ENCODE measurements at regions not wholly inside any gene's neighbourhood (a gene's known extent, or its start where the extent isn't known, plus 50 kb on each side); places are given as distances from the start of the nearest gene placed in this dataset.
"Not testable (repeated sequence)": the region's sequence is repeated elsewhere in the genome, so short reads cannot be mapped to it uniquely, and the experiment has no call there.

GRCh38 chr3:99294092-99294491 is 344.3 kb upstream of the COL8A1 start:
- not testable (repeated sequence) for DNase-seq

- DNase-seq, result no peak
These were observed 350.5 kb upstream of the COL8A1 start for GRCh38 chr3:99287876-99288275.

GRCh38 chr3:99286266-99286845 is 352.0 kb upstream of the COL8A1 start:
- no peak for DNase-seq

- no peak for DNase-seq
These were observed 368.3 kb upstream of the DCBLD2 start for GRCh38 chr3:99269606-99270351.

- DNase-seq, result no peak
These were observed 355.3 kb upstream of the DCBLD2 start for GRCh38 chr3:99256788-99257187.

- no peak for DNase-seq
These were observed 352.5 kb upstream of the DCBLD2 start for GRCh38 chr3:99253963-99254355.

- DNase-seq, result no peak
These were observed 349.4 kb upstream of the DCBLD2 start for GRCh38 chr3:99250821-99251355.

GRCh38 chr3:99250272-99250671 is 348.8 kb upstream of the DCBLD2 start:
- DNase-seq, result no peak

- no peak for DNase-seq
These were observed 348.1 kb upstream of the DCBLD2 start for GRCh38 chr3:99249627-99250026.

GRCh38 chr3:99248913-99249312 is 347.4 kb upstream of the DCBLD2 start:
- no peak for DNase-seq

GRCh38 chr3:99248130-99248529 is 346.6 kb upstream of the DCBLD2 start:
- DNase-seq, result no peak

- DNase-seq, result no peak
These were observed 344.6 kb upstream of the DCBLD2 start for GRCh38 chr3:99246010-99246654.

- no peak for DNase-seq
These were observed 340.8 kb upstream of the DCBLD2 start for GRCh38 chr3:99242271-99242670.

GRCh38 chr3:99240700-99241099 is 339.2 kb upstream of the DCBLD2 start:
- no peak for DNase-seq

GRCh38 chr3:99236576-99236975 is 335.1 kb upstream of the DCBLD2 start:
- no peak for DNase-seq

GRCh38 chr3:99232696-99233095 is 331.2 kb upstream of the DCBLD2 start:
- DNase-seq, result no peak

GRCh38 chr3:99218468-99218867 is 317.0 kb upstream of the DCBLD2 start:
- DNase-seq, result no peak

- DNase-seq, result no peak
These were observed 311.5 kb upstream of the DCBLD2 start for GRCh38 chr3:99212969-99213368.

GRCh38 chr3:99211309-99211708 is 309.8 kb upstream of the DCBLD2 start:
- DNase-seq, result no peak

GRCh38 chr3:99199021-99199420 is 297.5 kb upstream of the DCBLD2 start:
- DNase-seq, result no peak

GRCh38 chr3:99191186-99191585 is 289.7 kb upstream of the DCBLD2 start:
- no peak for DNase-seq

GRCh38 chr3:99188936-99189335 is 287.4 kb upstream of the DCBLD2 start:
- no peak for DNase-seq

- DNase-seq, result no peak
These were observed 284.5 kb upstream of the DCBLD2 start for GRCh38 chr3:99186016-99186415.

Data from stimulated activated CD4-positive, alpha-beta T cell treated with anti-CD3 and anti-CD28 coated beads, Interleukin-2, amount 100 ng/mL, for 48 hours (primary cell).